Activated T-helper 2 cell treated with anti-CD3 and anti-CD28 coated beads, Interferon-gamma antibody, Interleukin-2, Interleukin-4, amounts not matched to agents 10 μg/mL and 5 μg/mL and 100 μg/mL, durations not matched to agents 14 hours and 24 hours and 36 hours (primary cell): ENCODE measurements at regions not wholly inside any gene's neighbourhood (a gene's known extent, or its start where the extent isn't known, plus 50 kb on each side); places are given as distances from the start of the nearest gene placed in this dataset.
"Not testable (repeated sequence)": the region's sequence is repeated elsewhere in the genome, so short reads cannot be mapped to it uniquely, and the experiment has no call there.

ENCODE experiments used
- DNase-seq: peaks from one replicate; pipeline ENCODE4 v3.0.0; 2021; ENCODE audit warnings: low spot score
- H3K27ac Mint-ChIP-seq: one replicate; pipeline ENCODE4 v1.8.0; 2021; ENCODE audit warnings: mixed read lengths
- H3K27me3 Mint-ChIP-seq: one replicate; pipeline ENCODE4 v1.8.0; 2021; ENCODE audit warnings: low read depth, mixed read lengths
- H3K36me3 Mint-ChIP-seq: one replicate; pipeline ENCODE4 v1.8.0; 2021; ENCODE audit warnings: low read depth, mixed read lengths
- H3K4me1 Mint-ChIP-seq: one replicate; pipeline ENCODE4 v1.8.0; 2021; ENCODE audit warnings: low read depth, mixed read lengths
- H3K4me3 Mint-ChIP-seq: one replicate; pipeline ENCODE4 v1.8.0; 2021; ENCODE audit warnings: low read depth, mild to moderate bottlenecking, moderate library complexity, mixed read lengths
- H3K9me3 Mint-ChIP-seq: one replicate; pipeline ENCODE4 v1.8.0; 2021; ENCODE audit warnings: mixed read lengths
- intact Hi-C: fragments of 100-400 bp; cut with micrococcal nuclease; formaldehyde crosslinking; loops from one replicate; pipeline ENCODE4 v1.15.1; 2023

DNA sequence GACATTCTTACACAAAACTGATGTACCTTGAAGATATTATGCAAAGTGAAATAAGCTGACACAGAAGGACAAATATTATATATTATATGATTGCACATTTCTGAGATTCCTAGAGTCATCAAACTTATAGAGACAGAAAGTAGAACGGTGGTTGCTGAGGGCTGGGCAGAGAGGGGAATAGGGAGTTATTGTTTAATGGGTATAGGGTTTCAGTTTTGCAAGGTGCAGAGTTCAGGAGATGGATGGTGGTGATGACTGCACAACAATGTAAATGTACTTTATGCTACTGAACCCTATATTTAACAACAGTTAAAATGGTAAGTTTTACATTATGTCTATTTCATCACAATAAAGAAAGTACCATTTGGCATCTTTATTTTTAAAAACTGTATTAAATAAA, 315.8 kb upstream of the POU5F2 start:
- intact Hi-C loops = no loop called here
- Mint-ChIP-seq H3K36me3 (peaks cover 17% of the 10 kb centered on the region), H3K4me3 (no peak overlapping the region), H3K4me1 (peaks cover 3% of the 10 kb centered on the region), H3K27ac (no peak overlapping the region), H3K27me3 (no peaks in the 10 kb centered on the region), H3K9me3 (peaks cover 6% of the 10 kb centered on the region)
- no peak for DNase-seq

GRCh38 chr5:94049307-94049922, 308.0 kb upstream of the POU5F2 start:
- H3K9me3 Mint-ChIP-seq, H3K27me3 Mint-ChIP-seq, H3K4me3 Mint-ChIP-seq, DNase-seq, intact Hi-C loops, H3K27ac Mint-ChIP-seq, H3K4me1 Mint-ChIP-seq: not testable (repeated sequence)
- H3K36me3 Mint-ChIP-seq = peaks cover 16% of the 10 kb centered on the region

DNA sequence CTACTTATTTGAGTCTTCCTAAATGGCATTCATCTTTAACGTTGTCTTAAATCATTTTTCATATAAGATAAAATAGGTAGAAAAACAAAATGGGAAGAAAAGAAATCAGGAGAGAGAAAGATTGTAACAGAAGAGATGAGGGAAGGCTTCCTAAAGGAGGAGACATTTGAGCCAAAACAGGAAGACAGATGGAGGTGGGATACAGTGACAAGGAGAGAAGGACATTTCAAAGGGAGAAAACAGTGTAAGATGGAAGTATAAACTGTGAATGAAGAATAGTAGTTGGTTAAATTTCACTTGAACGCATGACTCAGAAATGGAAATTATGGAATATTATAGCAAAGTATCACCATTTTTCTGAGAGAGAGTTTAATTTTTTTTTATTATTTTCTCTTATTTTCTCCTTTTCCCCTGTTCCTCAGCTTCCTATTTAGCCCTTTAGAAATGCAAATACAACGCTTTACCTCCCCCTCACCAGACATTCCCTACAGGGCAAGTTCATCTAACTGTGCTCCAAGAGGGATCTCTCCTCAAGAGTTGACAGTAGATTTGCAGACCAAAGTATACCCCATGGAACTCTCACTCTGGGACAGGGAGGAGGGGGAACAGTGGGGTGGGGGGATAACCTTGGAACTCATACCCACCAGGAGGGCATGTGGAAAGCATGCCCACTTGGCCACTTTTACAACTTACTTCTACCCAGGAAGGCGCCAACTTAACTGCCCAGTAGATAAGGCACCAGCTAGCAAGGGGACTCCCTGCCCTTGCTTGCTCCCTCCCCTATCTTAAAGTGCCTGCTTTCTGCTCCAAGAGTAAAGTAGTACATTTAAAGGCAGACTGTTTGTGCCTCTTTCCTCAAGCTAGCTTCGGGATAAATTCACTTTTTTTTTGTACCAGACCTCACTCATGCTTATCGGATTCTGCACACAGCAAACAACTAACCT, 304.7 kb upstream of the POU5F2 start:
- Mint-ChIP-seq H3K27ac (no peak overlapping the region), H3K36me3 (peaks cover 23% of the 10 kb centered on the region), H3K27me3 (no peaks in the 10 kb centered on the region), H3K4me1 (no peaks in the 10 kb centered on the region), H3K9me3 (peaks cover 7% of the 10 kb centered on the region), H3K4me3 (no peak overlapping the region)
- intact Hi-C loops = no loop called here
- DNase-seq = no peak

- Mint-ChIP-seq H3K27ac (no peak overlapping the region), H3K36me3 (peaks cover 22% of the 10 kb centered on the region), H3K27me3 (no peaks in the 10 kb centered on the region), H3K4me1 (no peaks in the 10 kb centered on the region), H3K9me3 (peaks cover 7% of the 10 kb centered on the region), H3K4me3 (no peak overlapping the region)
- intact Hi-C loops = no loop called here
- DNase-seq = no peak
Measured at GRCh38 chr5:94043311-94043710, 301.9 kb upstream of the POU5F2 start.

DNA sequence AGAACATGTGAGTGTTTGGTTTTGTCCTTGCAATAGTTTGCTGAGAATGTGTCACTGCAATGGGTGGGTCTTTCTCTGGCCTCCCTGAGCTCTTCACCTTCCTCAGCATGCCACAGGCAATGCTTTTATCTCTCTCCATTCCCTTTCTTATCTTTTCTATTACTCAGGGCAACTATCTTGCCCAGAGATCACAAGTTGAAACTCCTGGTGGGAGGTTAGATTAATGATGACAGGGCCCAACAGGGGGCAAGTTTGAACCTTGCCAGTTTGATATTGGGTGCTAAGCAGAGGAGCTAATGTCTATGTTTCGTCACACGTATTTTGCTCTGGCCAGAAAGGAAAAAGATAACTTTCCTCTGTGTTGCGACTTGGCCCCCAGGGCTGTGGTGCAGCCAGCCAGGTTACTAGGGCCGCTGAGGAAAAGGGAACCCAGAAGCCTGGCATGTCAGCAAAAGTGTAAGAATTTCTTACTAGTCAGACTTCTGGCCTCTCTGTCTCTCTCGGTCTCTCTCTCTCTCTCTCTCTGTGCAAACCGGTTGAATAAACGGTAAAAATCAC, 299.3 kb upstream of the POU5F2 start:
- no peaks in the 10 kb centered on the region for H3K27me3 Mint-ChIP-seq
- no peak for DNase-seq
- H3K4me3 Mint-ChIP-seq = no peak overlapping the region
- intact Hi-C loops = no loop called here
- peaks cover 17% of the 10 kb centered on the region for H3K36me3 Mint-ChIP-seq
- H3K4me1 Mint-ChIP-seq = no peaks in the 10 kb centered on the region
- peaks cover 7% of the 10 kb centered on the region for H3K9me3 Mint-ChIP-seq
- no peak overlapping the region for H3K27ac Mint-ChIP-seq

- Mint-ChIP-seq H3K4me3 (no peak overlapping the region), H3K9me3 (peaks cover under 1% of the 10 kb centered on the region), H3K4me1 (no peaks in the 10 kb centered on the region), H3K27me3 (no peaks in the 10 kb centered on the region), H3K27ac (no peak overlapping the region), H3K36me3 (peaks cover 11% of the 10 kb centered on the region)
- intact Hi-C loops = no loop called here
- DNase-seq = no peak
Measured at GRCh38 chr5:94039101-94039500, 297.7 kb upstream of the POU5F2 start.

- H3K27me3 Mint-ChIP-seq = no peaks in the 10 kb centered on the region
- no peak overlapping the region for H3K4me3 Mint-ChIP-seq
- no peak for DNase-seq
- H3K27ac Mint-ChIP-seq = no peak overlapping the region
- H3K36me3 Mint-ChIP-seq = peaks cover 6% of the 10 kb centered on the region
- H3K9me3 Mint-ChIP-seq = no peaks in the 10 kb centered on the region
- intact Hi-C loops = no loop called here
- H3K4me1 Mint-ChIP-seq = no peaks in the 10 kb centered on the region
Measured at GRCh38 chr5:94031631-94032030, 290.2 kb upstream of the POU5F2 start.

DNA sequence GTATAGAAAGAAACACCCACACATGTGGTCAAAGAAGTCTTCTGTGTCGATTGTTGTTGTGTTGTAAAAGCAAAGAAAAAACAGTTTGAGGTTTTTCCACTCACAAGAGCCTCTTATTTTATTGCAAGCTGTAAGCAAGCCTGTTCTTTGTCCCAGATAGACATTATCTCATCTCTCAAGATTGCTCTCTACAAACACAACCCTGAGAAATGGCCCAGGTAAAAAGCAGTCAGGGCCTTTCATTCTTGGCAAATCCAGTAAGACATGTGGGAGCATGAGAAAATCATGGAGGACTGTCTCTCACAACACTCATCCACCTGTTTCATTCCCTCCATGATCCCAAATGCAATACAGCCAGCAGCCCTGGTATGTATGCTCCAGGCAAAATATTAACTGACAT, 286.6 kb upstream of the POU5F2 start:
- H3K36me3 Mint-ChIP-seq = peaks cover 5% of the 10 kb centered on the region
- no peaks in the 10 kb centered on the region for H3K4me1 Mint-ChIP-seq
- H3K9me3 Mint-ChIP-seq = no peaks in the 10 kb centered on the region
- no peak overlapping the region for H3K4me3 Mint-ChIP-seq
- intact Hi-C loops = no loop called here
- H3K27ac Mint-ChIP-seq = no peak overlapping the region
- no peak for DNase-seq
- H3K27me3 Mint-ChIP-seq = no peaks in the 10 kb centered on the region

GRCh38 chr5:94027145-94027544, 285.7 kb upstream of the POU5F2 start:
- no peak overlapping the region for H3K4me3 Mint-ChIP-seq
- peaks cover 7% of the 10 kb centered on the region for H3K36me3 Mint-ChIP-seq
- no peaks in the 10 kb centered on the region for H3K4me1 Mint-ChIP-seq
- no peak for DNase-seq
- intact Hi-C loops = no loop called here
- no peaks in the 10 kb centered on the region for H3K9me3 Mint-ChIP-seq
- H3K27ac Mint-ChIP-seq = no peak overlapping the region
- H3K27me3 Mint-ChIP-seq = no peaks in the 10 kb centered on the region

DNA sequence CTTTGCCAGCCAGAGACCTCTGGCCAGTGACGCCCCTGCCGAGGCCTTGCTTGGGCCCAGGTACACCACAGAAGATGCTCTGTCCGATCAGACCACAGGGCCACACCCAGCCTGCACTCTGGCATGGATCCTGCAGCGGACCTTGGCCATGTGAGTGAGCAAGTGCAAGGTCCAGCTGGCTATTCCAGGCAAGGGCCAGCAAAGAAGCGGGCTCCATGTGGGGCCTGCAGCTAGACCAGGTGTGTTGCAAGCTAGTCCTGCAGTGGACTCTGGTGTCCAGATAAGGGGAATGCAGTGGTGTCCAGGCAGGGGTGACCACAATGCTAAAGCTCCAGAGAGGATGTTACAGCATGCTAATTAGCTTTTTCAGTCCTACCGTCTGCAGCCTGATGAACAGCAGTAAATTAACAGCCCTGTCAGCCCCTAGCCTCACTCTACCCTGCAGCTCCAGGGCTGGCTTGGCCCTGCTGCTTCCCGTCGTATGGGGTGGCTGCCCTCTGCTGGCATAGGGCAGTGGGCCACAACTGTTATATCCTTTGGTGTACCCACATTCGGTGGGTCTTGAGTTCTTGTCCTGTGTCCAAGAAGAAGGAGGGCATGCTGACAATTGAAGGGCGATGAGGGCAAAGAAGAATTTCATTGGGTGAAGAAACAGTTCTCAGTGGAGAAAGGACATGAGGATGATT, 284.5 kb upstream of the POU5F2 start:
- Mint-ChIP-seq H3K36me3 (peaks cover 12% of the 10 kb centered on the region), H3K4me1 (no peaks in the 10 kb centered on the region), H3K4me3 (no peak overlapping the region), H3K27ac (no peak overlapping the region), H3K9me3 (peaks cover 3% of the 10 kb centered on the region), H3K27me3 (no peaks in the 10 kb centered on the region)
- DNase-seq = no peak
- intact Hi-C loops = no loop called here

GRCh38 chr5:94024620-94025019, 283.2 kb upstream of the POU5F2 start:
- H3K27ac Mint-ChIP-seq = no peak overlapping the region
- H3K9me3 Mint-ChIP-seq = peaks cover 12% of the 10 kb centered on the region
- H3K4me3 Mint-ChIP-seq = no peak overlapping the region
- intact Hi-C loops = no loop called here
- no peaks in the 10 kb centered on the region for H3K27me3 Mint-ChIP-seq
- DNase-seq = no peak
- H3K36me3 Mint-ChIP-seq = peaks cover 16% of the 10 kb centered on the region
- no peaks in the 10 kb centered on the region for H3K4me1 Mint-ChIP-seq

GRCh38 chr5:94024101-94024500, 282.7 kb upstream of the POU5F2 start:
- Mint-ChIP-seq H3K4me1 (no peaks in the 10 kb centered on the region), H3K9me3 (peaks cover 17% of the 10 kb centered on the region), H3K27me3 (no peaks in the 10 kb centered on the region), H3K4me3 (no peak overlapping the region), H3K27ac (no peak overlapping the region), H3K36me3 (peaks cover 20% of the 10 kb centered on the region)
- no peak for DNase-seq
- intact Hi-C loops = no loop called here

GRCh38 chr5:94021246-94021645, 279.8 kb upstream of the POU5F2 start:
- H3K27ac Mint-ChIP-seq = no peak overlapping the region
- H3K4me3 Mint-ChIP-seq = no peak overlapping the region
- intact Hi-C loops = no loop called here
- H3K27me3 Mint-ChIP-seq = no peaks in the 10 kb centered on the region
- no peak for DNase-seq
- no peaks in the 10 kb centered on the region for H3K4me1 Mint-ChIP-seq
- peaks cover 46% of the 10 kb centered on the region for H3K36me3 Mint-ChIP-seq
- H3K9me3 Mint-ChIP-seq = peaks cover 39% of the 10 kb centered on the region
